ENCODE measurements at regions not wholly inside any gene's neighbourhood (a gene's known extent, or its start where the extent isn't known, plus 50 kb on each side); places are given as distances from the start of the nearest gene placed in this dataset.
"Not testable (repeated sequence)": the region's sequence is repeated elsewhere in the genome, so short reads cannot be mapped to it uniquely, and the experiment has no call there.

DNA sequence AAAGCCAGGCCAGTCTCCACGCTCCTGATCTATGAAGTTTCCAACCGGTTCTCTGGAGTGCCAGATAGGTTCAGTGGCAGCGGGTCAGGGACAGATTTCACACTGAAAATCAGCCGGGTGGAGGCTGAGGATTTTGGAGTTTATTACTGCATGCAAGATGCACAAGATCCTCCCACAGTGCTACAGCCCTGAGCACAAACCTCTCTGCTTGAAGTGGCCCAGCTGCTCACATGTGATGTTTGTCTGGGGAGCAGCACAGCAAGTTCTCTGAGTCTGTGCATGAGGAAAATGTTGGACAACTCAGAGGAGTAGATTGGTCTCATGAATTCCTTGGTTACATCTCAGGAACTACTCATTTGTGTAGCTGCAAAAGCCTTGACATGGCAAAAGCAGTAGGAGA, 1295.1 kb downstream of the RPIA start:
- not testable (repeated sequence) for H3K9ac ChIP-seq (ENCODE audit: low read depth, low read length); H3K4me2 ChIP-seq (ENCODE audit: low read length); H3K9me3 ChIP-seq (replicated peaks; ENCODE audit: low read length); H3K27me3 ChIP-seq (ENCODE audit: control insufficient read depth, insufficient read depth, low read length); H3K4me3 ChIP-seq (ENCODE audit: low read length); H3K36me3 ChIP-seq (ENCODE audit: insufficient read depth, low read length); H3K4me1 ChIP-seq (ENCODE audit: control insufficient read depth, insufficient read depth, low read length)

DNA sequence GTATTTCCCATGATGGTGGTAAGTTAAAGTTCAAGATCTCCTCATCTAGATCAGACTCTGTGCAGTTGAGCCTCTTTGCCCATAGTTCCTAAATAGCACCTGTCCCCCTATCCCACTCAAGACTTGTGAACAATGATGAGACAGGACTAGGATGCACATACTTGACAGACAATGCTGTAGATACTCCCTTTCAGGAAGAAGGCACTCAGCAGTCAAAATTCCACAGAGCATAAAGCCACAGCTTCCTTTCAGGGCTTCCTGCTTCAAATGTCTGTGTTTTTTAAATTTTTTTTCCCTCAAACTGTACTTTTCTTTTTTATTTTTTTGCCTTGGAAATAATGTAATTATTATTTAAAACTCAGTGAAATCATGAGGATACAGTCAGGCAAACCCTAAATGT, 1305.3 kb downstream of the RPIA start:
- not testable (repeated sequence) for H3K4me3 ChIP-seq (ENCODE audit: low read length); H3K4me1 ChIP-seq (ENCODE audit: control insufficient read depth, insufficient read depth, low read length); H3K27me3 ChIP-seq (ENCODE audit: control insufficient read depth, insufficient read depth, low read length); H3K9ac ChIP-seq (ENCODE audit: low read depth, low read length); H3K9me3 ChIP-seq (replicated peaks; ENCODE audit: low read length); H3K4me2 ChIP-seq (ENCODE audit: low read length); H3K36me3 ChIP-seq (ENCODE audit: insufficient read depth, low read length)

DNA sequence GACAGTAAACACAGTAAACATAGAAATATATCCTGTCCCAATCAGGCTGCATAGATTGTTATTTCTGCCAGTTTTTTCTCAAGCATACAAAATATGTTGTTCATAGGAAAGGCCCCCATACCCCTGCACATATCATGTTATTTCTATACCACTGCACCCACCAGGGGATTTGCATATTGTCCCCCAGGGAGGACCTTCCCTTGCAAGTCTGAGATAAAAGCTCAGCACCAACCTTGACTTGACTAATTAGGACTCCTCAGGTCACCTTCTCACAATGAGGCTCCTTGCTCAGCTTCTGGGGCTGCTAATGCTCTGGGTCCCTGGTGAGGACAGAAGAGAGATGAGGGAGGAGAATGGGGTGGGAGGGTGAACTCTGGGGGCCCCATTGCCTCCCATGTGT, 1313.1 kb downstream of the RPIA start:
- H3K4me2 ChIP-seq (ENCODE audit: low read length); H3K9me3 ChIP-seq (replicated peaks; ENCODE audit: low read length); H3K9ac ChIP-seq (ENCODE audit: low read depth, low read length); H3K27me3 ChIP-seq (ENCODE audit: control insufficient read depth, insufficient read depth, low read length); H3K36me3 ChIP-seq (ENCODE audit: insufficient read depth, low read length); H3K4me1 ChIP-seq (ENCODE audit: control insufficient read depth, insufficient read depth, low read length); H3K4me3 ChIP-seq (ENCODE audit: low read length): not testable (repeated sequence)

DNA sequence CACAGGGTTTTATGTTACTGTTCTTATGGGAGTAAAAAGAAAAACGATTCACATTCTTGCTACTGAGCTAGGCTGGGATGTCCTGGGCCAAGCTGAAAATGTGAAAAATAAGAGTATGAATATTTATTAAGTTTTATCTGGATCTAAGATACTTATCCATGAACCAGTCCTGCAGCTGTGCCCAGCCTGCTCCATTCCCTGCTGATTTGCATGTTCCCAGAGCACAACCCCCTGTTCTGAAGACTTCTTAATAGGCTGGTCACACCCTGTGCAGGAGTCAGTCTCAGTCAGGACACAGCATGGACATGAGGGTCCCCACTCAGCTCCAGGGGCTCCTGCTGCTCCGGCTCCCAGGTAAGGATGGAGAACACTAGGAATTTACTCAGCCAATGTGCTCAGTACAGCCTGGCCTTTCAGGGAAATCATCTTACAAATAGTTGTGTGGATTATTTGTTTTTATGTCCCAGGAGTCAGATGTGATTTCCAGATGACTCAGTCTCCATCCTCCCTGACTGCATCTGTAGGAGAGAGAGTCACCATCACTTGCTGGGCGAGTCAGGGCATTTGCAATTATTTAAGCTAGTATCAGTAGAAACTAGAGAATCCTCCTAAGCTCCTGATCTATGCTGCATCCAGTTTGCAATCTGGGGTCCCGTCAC, 1319.1 kb downstream of the RPIA start:
- H3K4me2 ChIP-seq (ENCODE audit: low read length); H3K9me3 ChIP-seq (replicated peaks; ENCODE audit: low read length); H3K36me3 ChIP-seq (ENCODE audit: insufficient read depth, low read length); H3K27me3 ChIP-seq (ENCODE audit: control insufficient read depth, insufficient read depth, low read length); H3K4me1 ChIP-seq (ENCODE audit: control insufficient read depth, insufficient read depth, low read length); H3K9ac ChIP-seq (ENCODE audit: low read depth, low read length); H3K4me3 ChIP-seq (ENCODE audit: low read length): not testable (repeated sequence)

DNA sequence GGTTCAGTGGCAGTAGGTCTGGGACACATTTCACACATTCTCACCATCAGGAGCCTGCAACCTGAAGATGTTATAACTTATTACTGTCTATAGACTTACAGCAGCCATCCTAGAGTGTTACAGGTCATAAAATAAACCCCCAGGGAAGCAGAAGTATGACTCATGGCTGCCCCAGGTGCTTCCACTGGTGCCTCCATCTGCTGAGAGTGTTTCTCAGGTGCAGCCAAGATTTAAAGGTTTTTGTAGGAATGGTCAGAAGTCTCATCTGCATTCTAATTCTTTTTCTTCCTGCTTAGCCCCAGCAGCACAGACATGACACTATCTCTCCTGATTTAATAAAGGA, 1319.6 kb downstream of the RPIA start:
- not testable (repeated sequence) for H3K27me3 ChIP-seq (ENCODE audit: control insufficient read depth, insufficient read depth, low read length); H3K4me3 ChIP-seq (ENCODE audit: low read length); H3K9me3 ChIP-seq (replicated peaks; ENCODE audit: low read length); H3K36me3 ChIP-seq (ENCODE audit: insufficient read depth, low read length); H3K4me2 ChIP-seq (ENCODE audit: low read length); H3K4me1 ChIP-seq (ENCODE audit: control insufficient read depth, insufficient read depth, low read length); H3K9ac ChIP-seq (ENCODE audit: low read depth, low read length)

DNA sequence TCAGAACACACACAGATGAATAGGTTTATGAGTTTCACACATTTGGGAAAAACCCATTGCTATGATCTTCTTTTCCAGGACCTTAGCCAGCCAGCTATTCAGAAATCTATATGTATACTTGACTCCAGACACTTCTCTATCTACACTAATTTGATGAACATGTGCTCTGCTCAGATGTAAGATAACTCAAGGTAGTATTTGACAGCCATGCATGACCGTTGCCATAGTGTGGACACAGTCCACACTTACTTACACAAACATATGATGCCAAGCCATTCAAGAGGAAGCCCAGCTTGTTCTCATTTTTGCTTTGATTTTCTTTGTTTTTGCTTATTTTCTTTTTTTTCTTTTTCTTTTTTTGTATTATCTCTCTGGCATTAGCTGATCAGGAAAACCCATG, 1328.4 kb downstream of the RPIA start:
- H3K36me3 ChIP-seq (ENCODE audit: insufficient read depth, low read length); H3K4me1 ChIP-seq (ENCODE audit: control insufficient read depth, insufficient read depth, low read length); H3K9ac ChIP-seq (ENCODE audit: low read depth, low read length); H3K4me3 ChIP-seq (ENCODE audit: low read length); H3K9me3 ChIP-seq (replicated peaks; ENCODE audit: low read length); H3K27me3 ChIP-seq (ENCODE audit: control insufficient read depth, insufficient read depth, low read length); H3K4me2 ChIP-seq (ENCODE audit: low read length): not testable (repeated sequence)

DNA sequence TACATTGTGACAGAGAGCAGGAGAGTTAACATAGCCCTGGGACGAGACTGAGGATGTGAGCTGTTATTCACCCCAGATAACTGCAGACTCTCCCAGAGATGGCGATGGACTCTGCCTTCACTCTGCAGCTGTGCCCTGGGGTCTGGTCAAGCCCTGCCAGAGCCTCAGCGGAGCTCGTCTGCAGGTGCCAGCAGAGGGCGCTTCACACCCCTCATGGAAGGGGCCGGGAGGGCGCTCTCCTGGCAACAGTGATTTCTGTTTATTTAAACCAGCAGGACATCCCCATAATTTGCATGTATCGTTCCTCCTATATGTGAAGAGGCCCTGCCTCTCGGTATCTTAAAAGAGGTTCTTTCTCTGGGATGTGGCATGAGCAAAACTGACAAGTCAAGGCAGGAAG, 1329.8 kb downstream of the RPIA start:
- not testable (repeated sequence) for H3K9me3 ChIP-seq (replicated peaks; ENCODE audit: low read length); H3K4me1 ChIP-seq (ENCODE audit: control insufficient read depth, insufficient read depth, low read length); H3K36me3 ChIP-seq (ENCODE audit: insufficient read depth, low read length); H3K4me3 ChIP-seq (ENCODE audit: low read length); H3K4me2 ChIP-seq (ENCODE audit: low read length); H3K9ac ChIP-seq (ENCODE audit: low read depth, low read length); H3K27me3 ChIP-seq (ENCODE audit: control insufficient read depth, insufficient read depth, low read length)

DNA sequence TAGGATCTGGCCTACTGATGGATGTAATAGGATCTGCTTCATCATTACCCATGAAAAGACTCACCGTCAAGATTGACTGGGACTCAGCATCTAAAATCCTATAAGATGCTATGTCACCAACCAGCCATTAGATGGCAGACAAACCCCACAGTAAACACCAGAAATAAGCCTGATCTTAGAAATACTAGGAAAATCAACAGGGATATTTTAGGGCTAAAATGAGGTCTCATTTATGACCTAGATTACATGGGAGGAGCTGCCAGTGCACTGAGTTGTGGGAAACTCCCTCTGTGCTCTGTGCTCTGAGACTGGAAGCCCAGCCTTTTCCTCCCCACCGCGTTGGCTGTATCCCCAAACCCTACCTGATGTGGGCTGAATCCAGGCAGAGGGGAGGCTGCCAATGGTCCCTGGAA, 1335.8 kb downstream of the RPIA start:
- not testable (repeated sequence) for H3K4me2 ChIP-seq (ENCODE audit: low read length); H3K9ac ChIP-seq (ENCODE audit: low read depth, low read length); H3K36me3 ChIP-seq (ENCODE audit: insufficient read depth, low read length); H3K4me3 ChIP-seq (ENCODE audit: low read length); H3K4me1 ChIP-seq (ENCODE audit: control insufficient read depth, insufficient read depth, low read length); H3K27me3 ChIP-seq (ENCODE audit: control insufficient read depth, insufficient read depth, low read length); H3K9me3 ChIP-seq (replicated peaks; ENCODE audit: low read length)

DNA sequence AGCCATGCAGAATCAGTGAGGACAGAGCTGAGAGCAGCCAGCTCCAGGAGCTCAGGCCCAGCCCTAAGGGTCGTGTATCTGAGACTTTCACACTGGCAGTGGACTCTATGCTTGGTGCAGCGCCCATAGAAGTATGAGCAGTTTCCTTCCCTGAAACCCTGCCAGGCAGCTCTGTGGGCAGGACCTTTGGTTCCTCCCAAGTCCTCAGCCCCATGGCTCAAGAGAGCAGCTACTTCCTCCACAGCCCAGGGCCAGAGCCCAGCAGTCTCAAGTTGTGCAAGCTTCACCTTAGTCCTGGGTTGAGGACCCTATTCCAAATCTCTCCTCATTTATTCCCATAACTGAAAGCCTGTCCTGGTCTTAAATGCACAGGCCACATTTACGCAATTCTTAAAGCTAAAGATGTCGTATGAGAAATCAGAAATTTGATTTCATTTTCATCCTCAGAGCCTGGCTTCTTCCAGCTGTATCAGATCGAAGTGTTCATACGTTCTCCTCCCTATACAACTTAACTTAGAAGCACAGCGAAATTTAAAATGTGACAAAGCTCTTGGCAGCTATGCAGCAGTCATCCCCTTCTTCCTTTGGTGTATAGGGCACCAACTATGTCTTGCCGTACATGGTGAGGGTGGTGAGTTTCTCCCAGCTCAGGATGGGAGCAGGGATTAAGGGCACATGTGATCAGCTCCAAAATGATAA, 1337.1 kb downstream of the RPIA start:
- not testable (repeated sequence) for H3K4me3 ChIP-seq (ENCODE audit: low read length); H3K9ac ChIP-seq (ENCODE audit: low read depth, low read length); H3K36me3 ChIP-seq (ENCODE audit: insufficient read depth, low read length)

DNA sequence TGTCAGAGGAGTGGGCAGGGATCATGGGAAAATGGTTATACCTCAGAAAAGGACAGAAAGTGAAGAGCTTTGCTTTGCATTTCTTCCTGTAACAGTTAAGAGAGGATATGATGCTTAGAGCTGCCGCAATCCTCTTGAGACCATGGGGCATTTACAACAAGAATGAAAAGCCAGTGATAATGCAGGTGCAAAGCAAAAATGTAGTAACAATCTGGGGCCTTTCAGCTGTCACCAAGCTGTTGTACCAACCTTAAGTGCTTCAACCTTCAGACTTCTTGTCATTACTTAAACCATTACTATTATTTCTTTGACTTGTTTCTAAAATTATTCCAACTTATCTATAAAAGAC, 1337.6 kb downstream of the RPIA start:
- not testable (repeated sequence) for H3K9me3 ChIP-seq (replicated peaks; ENCODE audit: low read length)

More for the DNA sequence above, 1337.1 kb downstream of the RPIA start:
- H3K9me3 ChIP-seq (replicated peaks; ENCODE audit: low read length); H3K27me3 ChIP-seq (ENCODE audit: control insufficient read depth, insufficient read depth, low read length); H3K4me1 ChIP-seq (ENCODE audit: control insufficient read depth, insufficient read depth, low read length); H3K4me2 ChIP-seq (ENCODE audit: low read length): not testable (repeated sequence)

DNA sequence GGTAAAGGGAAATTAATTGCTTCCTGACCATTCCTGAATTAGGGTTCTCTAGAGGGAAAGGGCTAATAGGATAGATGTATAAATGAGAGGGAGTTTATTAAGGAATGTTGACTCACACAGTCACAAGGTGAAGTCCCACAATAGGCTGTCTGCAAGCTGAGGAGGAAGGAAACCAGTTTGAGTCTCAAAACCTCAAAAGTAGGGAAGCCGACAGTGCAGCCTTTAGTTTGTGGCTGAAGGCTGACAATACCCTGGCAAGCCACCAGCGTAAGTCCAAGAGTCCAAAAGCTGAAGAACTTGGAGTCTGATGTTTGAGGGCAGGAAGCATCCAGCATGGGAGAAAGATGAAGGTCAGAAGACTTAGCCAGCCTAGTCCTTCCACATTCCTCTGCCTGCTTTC, 1340.8 kb downstream of the RPIA start:
- H3K36me3 ChIP-seq (ENCODE audit: insufficient read depth, low read length); H3K4me2 ChIP-seq (ENCODE audit: low read length); H3K9me3 ChIP-seq (replicated peaks; ENCODE audit: low read length); H3K4me1 ChIP-seq (ENCODE audit: control insufficient read depth, insufficient read depth, low read length); H3K4me3 ChIP-seq (ENCODE audit: low read length); H3K9ac ChIP-seq (ENCODE audit: low read depth, low read length); H3K27me3 ChIP-seq (ENCODE audit: control insufficient read depth, insufficient read depth, low read length): not testable (repeated sequence)

More for the DNA sequence above, 1337.6 kb downstream of the RPIA start:
- H3K4me2 ChIP-seq (ENCODE audit: low read length); H3K36me3 ChIP-seq (ENCODE audit: insufficient read depth, low read length); H3K27me3 ChIP-seq (ENCODE audit: control insufficient read depth, insufficient read depth, low read length); H3K4me1 ChIP-seq (ENCODE audit: control insufficient read depth, insufficient read depth, low read length); H3K9ac ChIP-seq (ENCODE audit: low read depth, low read length); H3K4me3 ChIP-seq (ENCODE audit: low read length): not testable (repeated sequence)

DNA sequence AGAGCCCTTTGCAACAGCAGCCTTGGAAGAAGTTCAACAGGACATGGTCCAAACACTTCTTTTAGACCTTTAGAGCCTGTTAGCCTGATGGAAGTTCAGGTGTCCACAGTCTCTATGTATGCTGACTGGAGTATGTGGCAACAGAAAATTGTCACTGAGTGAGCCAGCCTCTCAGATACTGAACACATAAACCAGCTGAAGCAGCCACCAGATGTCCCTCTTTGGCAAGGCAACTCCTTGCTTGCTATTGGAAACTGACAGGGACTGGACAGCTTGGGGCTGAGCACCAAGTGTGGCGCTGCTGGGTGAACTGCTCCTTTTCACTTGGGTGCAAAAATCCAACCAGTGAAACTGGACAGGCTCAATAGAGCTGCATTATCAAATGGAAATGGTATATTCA, 1344.9 kb downstream of the RPIA start:
- not testable (repeated sequence) for H3K9me3 ChIP-seq (replicated peaks; ENCODE audit: low read length); H3K9ac ChIP-seq (ENCODE audit: low read depth, low read length); H3K36me3 ChIP-seq (ENCODE audit: insufficient read depth, low read length); H3K27me3 ChIP-seq (ENCODE audit: control insufficient read depth, insufficient read depth, low read length); H3K4me1 ChIP-seq (ENCODE audit: control insufficient read depth, insufficient read depth, low read length); H3K4me2 ChIP-seq (ENCODE audit: low read length); H3K4me3 ChIP-seq (ENCODE audit: low read length)
